GM12875 (cell line): ENCODE measurements at regions not wholly inside any gene's neighbourhood (a gene's known extent, or its start where the extent isn't known, plus 50 kb on each side); places are given as distances from the start of the nearest gene placed in this dataset.

Experiments used
- H3K4me3 ChIP-seq: one replicate; pipeline ENCODE4 v1.5.1; 2011; ENCODE audit warnings: low read depth, low read length, control low read depth
- TF ChIP-seq, protein P1 (sequence below): IDR thresholded peaks from 2 replicates; pipeline ENCODE4 v1.5.1; 2011; ENCODE audit warnings: low read depth, mild to moderate bottlenecking, control low read depth, inconsistent platforms, low read length, moderate library complexity, borderline replicate concordance; ENCODE audit not compliant: insufficient read depth

DNA sequence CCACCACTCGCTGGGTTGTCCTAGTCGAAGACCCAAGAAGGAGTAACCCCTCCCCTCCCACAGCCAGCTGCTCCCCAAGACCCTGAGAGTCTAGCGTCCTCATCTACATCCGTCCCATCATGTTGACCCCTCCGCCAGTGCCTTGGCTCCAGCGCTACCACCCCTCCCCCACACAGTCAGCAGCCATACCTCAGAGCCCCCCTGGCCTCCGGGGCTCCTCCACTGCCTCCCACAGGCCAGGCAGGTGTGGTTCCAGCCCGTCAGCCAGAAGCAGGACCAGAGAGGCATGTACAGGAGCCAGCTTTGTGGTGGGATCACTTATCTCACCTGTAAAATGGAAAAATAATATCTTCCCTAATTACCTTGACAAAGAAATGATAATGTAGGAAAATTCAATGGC, 51.5 kb upstream of the PHF21B start:
- no peak overlapping the region for H3K4me3 ChIP-seq
- TF ChIP-seq, protein P1, sequence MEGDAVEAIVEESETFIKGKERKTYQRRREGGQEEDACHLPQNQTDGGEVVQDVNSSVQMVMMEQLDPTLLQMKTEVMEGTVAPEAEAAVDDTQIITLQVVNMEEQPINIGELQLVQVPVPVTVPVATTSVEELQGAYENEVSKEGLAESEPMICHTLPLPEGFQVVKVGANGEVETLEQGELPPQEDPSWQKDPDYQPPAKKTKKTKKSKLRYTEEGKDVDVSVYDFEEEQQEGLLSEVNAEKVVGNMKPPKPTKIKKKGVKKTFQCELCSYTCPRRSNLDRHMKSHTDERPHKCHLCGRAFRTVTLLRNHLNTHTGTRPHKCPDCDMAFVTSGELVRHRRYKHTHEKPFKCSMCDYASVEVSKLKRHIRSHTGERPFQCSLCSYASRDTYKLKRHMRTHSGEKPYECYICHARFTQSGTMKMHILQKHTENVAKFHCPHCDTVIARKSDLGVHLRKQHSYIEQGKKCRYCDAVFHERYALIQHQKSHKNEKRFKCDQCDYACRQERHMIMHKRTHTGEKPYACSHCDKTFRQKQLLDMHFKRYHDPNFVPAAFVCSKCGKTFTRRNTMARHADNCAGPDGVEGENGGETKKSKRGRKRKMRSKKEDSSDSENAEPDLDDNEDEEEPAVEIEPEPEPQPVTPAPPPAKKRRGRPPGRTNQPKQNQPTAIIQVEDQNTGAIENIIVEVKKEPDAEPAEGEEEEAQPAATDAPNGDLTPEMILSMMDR = no peak

DNA sequence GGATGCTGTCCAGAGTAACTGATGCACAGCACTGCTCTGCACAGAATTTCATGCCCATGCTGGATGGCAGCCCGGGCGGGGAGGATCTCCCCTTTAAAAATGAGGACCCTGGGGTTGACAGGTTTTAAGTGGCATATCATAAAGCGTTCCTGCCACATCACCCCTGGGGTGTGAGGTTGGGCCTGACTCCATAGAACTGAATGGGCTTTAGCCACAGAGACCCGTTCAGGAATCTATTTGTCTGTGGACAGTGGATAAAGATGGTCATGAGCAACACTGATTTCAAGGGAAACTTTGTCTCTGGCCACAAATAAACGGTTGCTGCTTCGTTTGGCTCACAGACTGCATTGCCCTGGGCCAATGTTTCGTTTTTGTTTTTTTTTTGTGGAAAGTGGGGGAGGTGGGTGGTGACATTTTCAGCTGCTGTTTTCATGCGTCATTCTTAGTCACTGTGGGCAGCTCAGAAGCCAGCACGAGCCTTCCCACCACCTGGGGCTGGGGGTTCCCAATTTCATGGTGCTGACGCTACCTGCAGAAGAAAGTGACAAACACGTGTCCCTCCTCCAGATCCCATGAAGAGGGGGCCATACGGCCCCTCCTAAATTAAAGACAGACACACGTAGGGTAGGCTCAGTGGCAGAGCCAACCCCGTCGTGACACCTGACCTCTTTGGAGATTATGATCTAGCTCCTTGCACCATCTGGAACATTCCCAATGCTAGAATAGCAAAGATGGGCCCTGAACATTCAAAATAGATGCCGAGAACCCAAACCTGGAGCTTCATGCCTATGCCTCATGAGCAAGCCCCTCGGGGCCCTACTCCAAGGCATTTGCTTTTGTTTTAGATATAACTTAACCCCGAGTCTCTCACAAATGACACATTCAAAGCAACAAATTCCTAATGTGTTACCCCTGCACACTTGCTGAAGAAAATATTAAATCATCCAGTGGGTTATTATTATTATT, 54.8 kb upstream of the PHF21B start:
- TF ChIP-seq, protein P1 = no peak
- no peak overlapping the region for H3K4me3 ChIP-seq

DNA sequence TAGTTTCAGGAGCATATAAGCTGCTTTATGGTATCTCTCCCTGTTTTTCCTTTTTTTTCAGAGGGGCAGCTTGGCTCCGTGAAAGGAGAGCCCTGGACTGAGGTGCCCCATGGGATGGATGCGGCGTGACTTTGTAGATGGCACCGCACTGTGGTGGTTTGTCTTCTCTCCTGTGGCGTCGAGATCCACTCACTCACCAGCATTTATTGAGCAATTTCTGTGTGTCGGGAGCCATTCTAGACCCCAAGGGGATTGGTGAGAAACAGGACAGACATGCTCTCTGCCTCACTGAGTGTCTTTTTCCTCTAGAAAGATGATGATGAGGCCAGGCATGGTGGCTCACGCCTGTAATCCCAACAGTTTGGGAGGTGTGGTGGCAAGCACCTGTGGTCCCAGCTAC, 55.9 kb upstream of the PHF21B start:
- TF ChIP-seq, protein P1 = no peak

DNA sequence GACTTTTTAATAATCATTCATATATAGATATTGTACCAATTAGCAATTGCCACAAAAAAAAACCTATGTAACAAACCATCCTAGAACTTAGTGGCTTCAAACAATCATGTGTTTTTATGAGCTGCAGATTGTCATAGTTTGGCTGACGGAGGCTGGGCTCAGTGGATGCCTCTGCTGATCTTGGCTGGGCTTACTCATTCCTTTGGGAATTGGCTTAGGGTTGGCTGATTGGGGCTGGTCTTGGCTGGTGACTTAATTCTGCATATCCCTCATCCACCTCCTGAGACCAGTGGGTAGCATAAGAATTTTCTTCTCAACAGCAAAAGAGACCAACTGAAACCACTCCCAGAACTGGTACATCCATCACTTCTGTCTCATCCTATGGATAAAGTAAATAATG, 57.9 kb upstream of the PHF21B start:
- no peak overlapping the region for H3K4me3 ChIP-seq
- TF ChIP-seq, protein P1 = no peak

More for the DNA sequence above, 55.9 kb upstream of the PHF21B start:
- no peak overlapping the region for H3K4me3 ChIP-seq

DNA sequence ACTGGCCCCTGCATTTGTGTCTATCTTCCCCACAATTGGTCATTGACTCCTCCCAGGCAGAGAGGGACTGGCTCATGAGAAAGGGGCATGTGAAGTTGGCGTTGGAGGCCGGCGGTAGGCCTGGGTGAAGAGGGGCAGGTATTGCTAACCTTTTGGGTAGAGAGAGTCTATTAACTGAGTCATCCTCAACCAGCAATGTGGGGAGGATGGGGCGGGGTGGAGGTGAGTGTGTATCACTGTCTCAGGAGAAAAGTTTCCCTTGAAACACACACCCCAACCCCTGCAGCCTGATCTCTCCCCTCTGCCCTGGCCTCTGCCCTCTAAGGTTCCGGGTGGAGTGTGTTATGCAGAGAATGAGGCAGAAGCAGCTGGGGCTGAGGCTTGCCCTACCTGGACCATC, 60.1 kb upstream of the PHF21B start:
- TF ChIP-seq, protein P1 = no peak
- H3K4me3 ChIP-seq = no peak overlapping the region

DNA sequence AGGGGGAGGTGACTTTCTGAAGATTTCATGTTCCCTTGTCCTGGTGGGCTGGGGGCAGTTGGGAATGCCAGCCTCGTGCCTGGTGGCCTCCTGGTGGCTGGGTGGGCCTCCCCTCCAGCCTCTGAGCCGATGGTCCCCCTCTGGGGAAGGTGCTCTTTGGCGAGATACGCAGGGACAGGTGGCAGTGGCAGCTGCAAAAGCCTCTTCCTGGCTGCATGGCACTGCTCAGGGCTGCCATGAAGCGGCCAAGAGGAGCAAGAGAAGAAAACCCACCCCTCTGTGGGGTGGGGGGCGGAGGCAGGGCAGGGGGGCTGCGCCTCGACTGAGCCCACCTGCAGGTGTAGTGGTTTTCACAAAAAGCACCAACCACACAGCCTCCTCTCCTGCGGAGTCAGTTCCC, 61.8 kb upstream of the PHF21B start:
- H3K4me3 ChIP-seq = no peak overlapping the region
- TF ChIP-seq, protein P1 = no peak
